Activated CD4-positive, alpha-beta T cell treated with anti-CD3 and anti-CD28 coated beads for 24 hours (primary cell): ENCODE measurements at regions not wholly inside any gene's neighbourhood (a gene's known extent, or its start where the extent isn't known, plus 50 kb on each side); places are given as distances from the start of the nearest gene placed in this dataset.

Source experiments
- DNase-seq, 2 donors: peaks; one replicate each; pipeline ENCODE4 v3.0.0-alpha.2; 2020; ENCODE audit warnings: low read depth in 2 of 2

- DNase-seq = no peak
These were observed 361.8 kb upstream of the ZMIZ1 start for GRCh38 chr10:78706726-78707540.

GRCh38 chr10:78707745-78708144 is 361.0 kb upstream of the ZMIZ1 start:
- DNase-seq = no peak

GRCh38 chr10:78712147-78712546 is 356.6 kb upstream of the ZMIZ1 start:
- DNase-seq = no peak

GRCh38 chr10:78713659-78714058 is 355.1 kb upstream of the ZMIZ1 start:
- no peak for DNase-seq

GRCh38 chr10:78714225-78714624 is 354.5 kb upstream of the ZMIZ1 start:
- no peak for DNase-seq

GRCh38 chr10:78715435-78715834 is 353.3 kb upstream of the ZMIZ1 start:
- DNase-seq = no peak

GRCh38 chr10:78716043-78716660 is 352.6 kb upstream of the ZMIZ1 start:
- DNase-seq = no peak

- DNase-seq = no peak
These were observed 351.6 kb upstream of the ZMIZ1 start for GRCh38 chr10:78717200-78717599.

- DNase-seq = no peak
These were observed 350.7 kb upstream of the ZMIZ1 start for GRCh38 chr10:78718032-78718572.

GRCh38 chr10:78719276-78719675 is 349.5 kb upstream of the ZMIZ1 start:
- no peak for DNase-seq

GRCh38 chr10:78720091-78720490 is 348.7 kb upstream of the ZMIZ1 start:
- no peak for DNase-seq

- DNase-seq = no peak
These were observed 347.5 kb upstream of the ZMIZ1 start for GRCh38 chr10:78721231-78721630.

GRCh38 chr10:78724846-78725245 is 343.9 kb upstream of the ZMIZ1 start:
- no peak for DNase-seq

GRCh38 chr10:78726171-78726570 is 342.6 kb upstream of the ZMIZ1 start:
- DNase-seq = no peak

GRCh38 chr10:78727251-78727650 is 341.5 kb upstream of the ZMIZ1 start:
- no peak for DNase-seq

- no peak for DNase-seq
These were observed 341.0 kb upstream of the ZMIZ1 start for GRCh38 chr10:78727728-78728127.

GRCh38 chr10:78728176-78728575 is 340.6 kb upstream of the ZMIZ1 start:
- DNase-seq = no peak

- DNase-seq = no peak
These were observed 339.4 kb upstream of the ZMIZ1 start for GRCh38 chr10:78729366-78729765.

- DNase-seq = no peak
These were observed 339.0 kb upstream of the ZMIZ1 start for GRCh38 chr10:78729800-78730199.

- no peak for DNase-seq
These were observed 338.0 kb upstream of the ZMIZ1 start for GRCh38 chr10:78730754-78731153.

GRCh38 chr10:78731675-78732074 is 337.1 kb upstream of the ZMIZ1 start:
- DNase-seq = no peak

GRCh38 chr10:78732381-78732780 is 336.4 kb upstream of the ZMIZ1 start:
- no peak for DNase-seq

GRCh38 chr10:78736926-78737630 is 331.7 kb upstream of the ZMIZ1 start:
- DNase-seq = no peak
